Endothelial cell of umbilical vein (primary cell): ENCODE measurements at regions not wholly inside any gene's neighbourhood (a gene's known extent, or its start where the extent isn't known, plus 50 kb on each side); places are given as distances from the start of the nearest gene placed in this dataset.

Source experiments
- BruUV-seq: library from RNA; stranded (reverse); fragments of 400-500 nt; replicated peaks from 2 replicates; lab custom pipeline; 2021; lab: Mats Ljungman, UMichigan
- CTCF ChIA-PET: fragments of 300-600, 350-600 bp; sonication (Branson Sonifier 250); formaldehyde crosslinking; loops from one replicate; lab custom pipeline; 2021; ENCODE audit warnings: antibody characterized with exemption, inconsistent platforms; lab: Charles Lee
- POLR2A ChIA-PET: fragments of 300-600, 350-600 bp; sonication (Branson Sonifier 250); formaldehyde crosslinking; loops from one replicate; lab custom pipeline; 2021; ENCODE audit warnings: antibody characterized with exemption, inconsistent platforms; lab: Charles Lee
- DNase-seq: peaks from one replicate; pipeline ENCODE4 v3.0.0-alpha.2; 2011; ENCODE audit warnings: low read depth, low spot score
- FAIRE-seq: peaks from 2 replicates; lab custom pipeline; 2011; peaks lifted over from hg19 to GRCh38; lab: Jason Lieb, UNC
- H2AFZ ChIP-seq: 2 replicates; pipeline ENCODE4 v1.6.0; 2012; ENCODE audit warnings: low read depth, low read length, control low read depth, inconsistent platforms
- H3K27ac ChIP-seq: 2 replicates; pipeline ENCODE4 v1.5.1; 2011; ENCODE audit warnings: low read depth, mild to moderate bottlenecking, control low read depth, low read length, moderate library complexity; ENCODE audit not compliant: insufficient read depth
- H3K27me3 ChIP-seq, 2 experiments: 2 replicates each; pipeline versions ENCODE4 v1.6.0 to v1.6.1; 2011; ENCODE audit warnings: low read length in 2 of 2, mixed read lengths in 1 of 2; ENCODE audit not compliant: control insufficient read depth in 2 of 2, insufficient read depth in 2 of 2
- H3K36me3 ChIP-seq, 2 experiments: 2 replicates in 1 of 2; 3 replicates in 1 of 2; pipeline ENCODE4 v1.5.1; 2011; ENCODE audit warnings: low read length in 2 of 2, mild to moderate bottlenecking in 1 of 2, moderate library complexity in 1 of 2; ENCODE audit not compliant: control insufficient read depth in 2 of 2, insufficient read depth in 2 of 2; ENCODE audit errors: extremely low read depth in 1 of 2
- H3K4me1 ChIP-seq: 3 replicates; pipeline ENCODE4 v1.5.1; 2011; ENCODE audit warnings: mild to moderate bottlenecking, low read length; ENCODE audit not compliant: control insufficient read depth, insufficient read depth; ENCODE audit errors: extremely low read depth
- H3K4me2 ChIP-seq: 2 replicates; pipeline ENCODE4 v1.6.1; 2011; ENCODE audit warnings: low read length, control low read depth, mixed read lengths; ENCODE audit not compliant: insufficient read depth
- H3K4me3 ChIP-seq, 3 experiments: fragments of 200-600 bp in 1 of 3; sonication (generic), shearing (Covaris generic) in 1 of 3; replicated peaks in 1 of 3; 2 replicates each; pipeline ENCODE4 v1.5.1; 2011 to 2016; ENCODE audit warnings: control low read depth in 3 of 3, low read length in 3 of 3, mild to moderate bottlenecking in 2 of 3, inconsistent platforms in 1 of 3, low read depth in 1 of 3, moderate library complexity in 1 of 3; ENCODE audit not compliant: insufficient read depth in 1 of 3
- H3K79me2 ChIP-seq: 2 replicates; pipeline ENCODE4 v1.6.0; 2012; ENCODE audit warnings: low read length, inconsistent platforms; ENCODE audit not compliant: control insufficient read depth, insufficient read depth
- H3K9ac ChIP-seq: replicated peaks from 2 replicates; pipeline ENCODE3; 2011; ENCODE audit warnings: low read length, control low read depth; ENCODE audit not compliant: insufficient read depth; ENCODE audit errors: extremely low read depth
- H3K9me1 ChIP-seq: replicated peaks from 3 replicates; pipeline ENCODE4 v1.6.0; 2011; ENCODE audit warnings: mild to moderate bottlenecking, low read length; ENCODE audit not compliant: control insufficient read depth, insufficient read depth; ENCODE audit errors: extremely low read depth
- H3K9me3 ChIP-seq: replicated peaks from 2 replicates; pipeline ENCODE4 v1.5.1; 2012; ENCODE audit warnings: low read length, inconsistent platforms; ENCODE audit not compliant: control insufficient read depth, insufficient read depth
- H4K20me1 ChIP-seq: replicated peaks from 2 replicates; pipeline ENCODE3; 2011; ENCODE audit warnings: mild to moderate bottlenecking, low read length; ENCODE audit not compliant: control insufficient read depth, insufficient read depth; ENCODE audit errors: extremely low read depth
- CTCF ChIP-seq, 2 donors: IDR thresholded peaks; 1 replicate in 1 of 2; 2 replicates in 1 of 2; pipeline ENCODE4 v1.5.1; 2011; ENCODE audit warnings: low read length in 2 of 2, mild to moderate bottlenecking in 2 of 2, moderate library complexity in 2 of 2, control low read depth in 1 of 2, inconsistent platforms in 1 of 2, low read depth in 1 of 2; ENCODE audit not compliant: insufficient read depth in 1 of 2; ENCODE audit errors: extremely low read depth in 1 of 2
- EZH2 ChIP-seq: IDR thresholded peaks from 2 replicates; pipeline ENCODE4 v1.6.1; 2012; ENCODE audit warnings: borderline replicate concordance, low read depth, mild to moderate bottlenecking, moderate library complexity, low read length, inconsistent platforms; ENCODE audit not compliant: severe bottlenecking
- FOS ChIP-seq: IDR thresholded peaks from 2 replicates; pipeline ENCODE4 v1.6.1; 2011; ENCODE audit warnings: mild to moderate bottlenecking, low read length, moderate library complexity, borderline replicate concordance; ENCODE audit not compliant: insufficient read depth
- GATA2 ChIP-seq: IDR thresholded peaks from 2 replicates; pipeline ENCODE4 v1.7.0; 2011; ENCODE audit warnings: low read depth, mild to moderate bottlenecking, moderate library complexity, mixed read lengths, low read length; ENCODE audit not compliant: insufficient read length, insufficient read depth
- JUN ChIP-seq: IDR thresholded peaks from 2 replicates; pipeline ENCODE4 v1.6.1; 2011; ENCODE audit warnings: borderline replicate concordance, low read depth; ENCODE audit not compliant: insufficient read length, insufficient read depth
- MAX ChIP-seq: IDR thresholded peaks from 2 replicates; pipeline ENCODE4 v1.6.1; 2011; ENCODE audit not compliant: insufficient read depth, insufficient read length
- MYC ChIP-seq: IDR thresholded peaks from one replicate; pipeline ENCODE4 v1.6.1; 2011; ENCODE audit warnings: mild to moderate bottlenecking, low read depth, low read length
- POLR2A ChIP-seq: IDR thresholded peaks from 2 replicates; pipeline ENCODE4 v1.6.1; 2012; ENCODE audit warnings: low read depth, mild to moderate bottlenecking, control low read depth, low read length
- POLR2AphosphoS5 ChIP-seq: IDR thresholded peaks from 2 replicates; pipeline ENCODE4 v1.6.1; 2012; ENCODE audit warnings: low read depth, mild to moderate bottlenecking, control low read depth, low read length, moderate library complexity; ENCODE audit not compliant: insufficient read depth
- dilution Hi-C: fragments of 300-500 bp; cut with MboI; formaldehyde crosslinking; loops from one replicate; pipeline ENCODE4 v1.15.0; 2019; ENCODE audit warnings: low sequenced_read_pairs; ENCODE audit not compliant: extremely low pct_ligation_motif_present
- intact Hi-C: fragments of 100-400 bp; cut with micrococcal nuclease; formaldehyde crosslinking; loops from one replicate; pipeline ENCODE4 v1.10.0; 2022

GRCh38 chr3:59660852-59661625 lies 611.2 kb upstream of the CFAP20DC start:
- CTCF ChIA-PET, result no interaction called here
- no peaks in the 10 kb centered on the region for H4K20me1 ChIP-seq
- no peak overlapping the region for H3K4me3 ChIP-seq
- H3K36me3 ChIP-seq, result no peaks in the 10 kb centered on the region
- H2AFZ ChIP-seq, result no peak overlapping the region
- H3K27ac ChIP-seq, result no peak overlapping the region
- H3K4me2 ChIP-seq, result no peak overlapping the region
- no peaks in the 10 kb centered on the region for H3K4me1 ChIP-seq
- dilution Hi-C loops (no loop called here), intact Hi-C loops (no loop called here)
- H3K9me3 ChIP-seq, result peaks cover 2% of the 10 kb centered on the region
- no peaks in the 10 kb centered on the region for H3K27me3 ChIP-seq
- no TSS peak for BruUV-seq
- no peaks in the 10 kb centered on the region for H3K79me2 ChIP-seq
- POLR2A ChIA-PET, result no interaction called here
- DNase-seq (no peak), FAIRE-seq (no peak)
- H3K9me1 ChIP-seq, result no peaks in the 10 kb centered on the region
- no peak for TF ChIP-seq EZH2
- no peak overlapping the region for H3K9ac ChIP-seq

GRCh38 chr3:59660376-59660775 lies 610.6 kb upstream of the CFAP20DC start:
- Histone ChIP-seq H3K36me3 (no peaks in the 10 kb centered on the region), H3K79me2 (no peaks in the 10 kb centered on the region), H3K27me3 (no peaks in the 10 kb centered on the region), H3K27ac (no peak overlapping the region), H3K4me1 (no peaks in the 10 kb centered on the region), H3K4me2 (no peak overlapping the region), H4K20me1 (no peaks in the 10 kb centered on the region), H3K9ac (no peak overlapping the region), H3K4me3 (no peak overlapping the region), H3K9me1 (no peaks in the 10 kb centered on the region), H3K9me3 (peaks cover 2% of the 10 kb centered on the region), H2AFZ (no peak overlapping the region)
- DNase-seq (no peak), FAIRE-seq (no peak)
- BruUV-seq, result no TSS peak
- ChIA-PET CTCF (no interaction called here), POLR2A (no interaction called here)
- intact Hi-C loops (no loop called here), dilution Hi-C loops (no loop called here)
- TF ChIP-seq JUN (no peak), CTCF (IDR thresholded peaks at IDR 0.05; ENCODE audit: extremely low read depth in 1 of 2, insufficient read depth in 1 of 2, low read depth in 1 of 2, low read length in 2 of 2) (no peak), EZH2 (no peak), MAX (no peak), GATA2 (no peak), POLR2A (no peak), MYC (no peak), POLR2AphosphoS5 (no peak), FOS (no peak)
